ENCODE measurements at regions not wholly inside any gene's neighbourhood (a gene's known extent, or its start where the extent isn't known, plus 50 kb on each side); places are given as distances from the start of the nearest gene placed in this dataset.

DNA sequence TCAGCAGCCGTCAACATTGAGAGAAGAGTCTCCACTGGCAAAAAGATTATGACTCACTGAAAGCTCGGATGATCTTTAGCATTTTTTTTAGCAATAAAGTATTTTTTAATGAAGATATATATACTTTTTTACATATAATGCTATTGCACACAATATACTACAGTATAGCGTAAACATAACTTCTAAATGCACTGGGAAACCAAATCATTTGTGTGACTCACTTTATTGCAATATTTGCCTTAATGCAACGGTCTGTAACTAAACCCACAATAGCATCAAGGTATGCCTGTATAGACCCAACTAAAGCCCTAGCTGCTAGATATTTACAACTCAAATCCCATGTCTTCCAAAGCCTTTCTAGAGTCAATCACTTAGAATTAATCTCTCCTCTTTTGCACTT, 52.3 kb upstream of the EDNRA start (continued):
- no peak for TF ChIP-seq TAF1 (IDR thresholded peaks at IDR 0.05; ENCODE audit: low read depth, low read length)

DNA sequence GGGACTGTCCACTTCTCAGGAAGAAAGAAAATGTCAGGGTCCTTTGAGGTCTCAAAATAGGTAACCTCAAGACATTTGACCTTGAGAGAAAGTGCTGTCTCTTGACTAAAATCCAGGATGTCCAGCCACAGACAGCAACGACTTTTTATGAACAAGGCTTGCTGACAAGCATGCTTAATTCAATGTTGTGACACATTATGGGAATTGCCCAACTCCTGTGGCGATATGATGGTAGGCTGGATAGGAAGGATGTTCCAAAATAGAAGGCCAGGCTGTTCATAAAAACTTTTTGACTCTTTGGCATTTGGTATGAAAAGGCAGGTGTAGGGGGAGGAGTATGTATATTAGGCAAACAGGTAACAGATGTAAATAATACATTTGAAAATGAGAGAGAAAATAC, 50.8 kb upstream of the EDNRA start:
- Histone ChIP-seq H2AFZ (ENCODE audit: low read length) (no peak overlapping the region), H2BK5ac (ENCODE audit: low read depth, low read length) (no peak overlapping the region), H2BK12ac (ENCODE audit: low read depth, low read length) (no peak overlapping the region), H4K5ac (ENCODE audit: insufficient read length, low read depth, low read length) (no peak overlapping the region), H3K36me3 (ENCODE audit: control insufficient read depth in 2 of 4, insufficient read depth in 4 of 4, low read length in 3 of 4) (no peaks in the 10 kb centered on the region), H3K27me3 (replicated peaks in 1 of 4; ENCODE audit: control insufficient read depth in 3 of 4, extremely low read depth in 1 of 4, insufficient read depth in 3 of 4, low read length in 3 of 4) (no peaks in the 10 kb centered on the region), H3K79me2 (ENCODE audit: control insufficient read depth in 1 of 2, insufficient read depth in 2 of 2, low read length in 2 of 2) (no peaks in the 10 kb centered on the region), H4K8ac (ENCODE audit: extremely low read depth, insufficient read depth, low read length) (no peak overlapping the region), H2AK5ac (ENCODE audit: low read depth, low read length) (no peak overlapping the region), H4K20me1 (replicated peaks in 1 of 2; ENCODE audit: control insufficient read depth in 1 of 2, insufficient read depth in 2 of 2, low read length in 2 of 2) (no peaks in the 10 kb centered on the region), H3K4me3 (ENCODE audit: extremely low read depth in 1 of 4, insufficient read depth in 2 of 4, low read depth in 3 of 4, low read length in 4 of 4) (no peak overlapping the region), H4K91ac (replicated peaks; ENCODE audit: insufficient read length, low read length) (no peak overlapping the region), H3K4me1 (replicated peaks in 1 of 4; ENCODE audit: control insufficient read depth in 3 of 4, insufficient read depth in 4 of 4, low read length in 3 of 4) (no peaks in the 10 kb centered on the region), H3K23ac (ENCODE audit: insufficient read length) (no peak overlapping the region), H3K4ac (replicated peaks; ENCODE audit: insufficient read length, low read depth, low read length) (no peak overlapping the region), H3K4me2 (ENCODE audit: insufficient read depth in 1 of 2, low read depth in 2 of 2, low read length in 2 of 2) (no peak overlapping the region), H3K56ac (replicated peaks; ENCODE audit: insufficient read length, low read depth, low read length) (no peak overlapping the region), H2BK15ac (ENCODE audit: low read length) (no peak overlapping the region), H3K18ac (ENCODE audit: extremely low read depth, low read length) (no peak overlapping the region), H3K9ac (replicated peaks in 1 of 4; ENCODE audit: extremely low read depth in 1 of 4, low read depth in 3 of 4, low read length in 3 of 4) (no peak overlapping the region), H2BK120ac (replicated peaks; ENCODE audit: low read depth, low read length) (no peak overlapping the region), H3K14ac (ENCODE audit: insufficient read length) (no peak overlapping the region), H3K79me1 (ENCODE audit: low read depth, low read length) (no peaks in the 10 kb centered on the region), H3K9me3 (ENCODE audit: insufficient read depth in 2 of 2, low read depth in 1 of 2, low read length in 1 of 2) (0 out of 4 replicates have a peak, but pooled peaks cover 0 to 6% of the 10 kb centered on the region in 2 experiments), H3K27ac (ENCODE audit: low read depth, low read length) (no peak overlapping the region), H3K23me2 (ENCODE audit: low read depth, low read length) (no peaks in the 10 kb centered on the region), H2BK20ac (ENCODE audit: low read length) (no peak overlapping the region)
- DNase-seq (ENCODE audit: low read depth in 1 of 2, low spot score in 2 of 2): no peak
- POLR2A ChIA-PET (ENCODE audit: partially characterized antibody): no interaction called here
- CTCF ChIA-PET (ENCODE audit: partially characterized antibody): interaction anchor here (2.3 kb wide), 1 partner anchor 21 kb away, joined by 5 read pairs; no protein-coding TSS in a partner anchor
- FAIRE-seq: no peak
- 75% methylated on average over 2 of the region's 2 CpGs; no CpG with 5 or more reads in 1 of the 2 experiments for WGBS, 2 experiments (ENCODE audit: extremely low coverage in 1 of 2, insufficient coverage in 1 of 2, insufficient read length in 1 of 2, insufficient replicate concordance in 2 of 2, low coverage in 1 of 2, low lambda C conversion rate in 2 of 2, missing lambda C conversion rate in 1 of 2)
- TF ChIP-seq ATF2 (IDR thresholded peaks at IDR 0.05; ENCODE audit: low read length) (no peak), EGR1 (IDR thresholded peaks at IDR 0.05; ENCODE audit: borderline replicate concordance, low read depth, low read length) (no peak), HDAC2 (IDR thresholded peaks at IDR 0.05; ENCODE audit: borderline replicate concordance in 1 of 2, low read depth in 2 of 2, low read length in 2 of 2) (no peak), TAF7 (optimal IDR thresholded peaks at IDR 0.05; ENCODE audit: borderline replicate concordance, low read depth, low read length) (no peak), POLR2A (IDR thresholded peaks at IDR 0.05; ENCODE audit: control extremely low read depth in 1 of 2, low read depth in 2 of 2, low read length in 2 of 2) (no peak), CBX8 (IDR thresholded peaks at IDR 0.05; ENCODE audit: borderline replicate concordance, low read depth, low read length) (no peak), JUN (IDR thresholded peaks at IDR 0.05; ENCODE audit: low read depth, low read length) (no peak), RBBP5 (IDR thresholded peaks at IDR 0.05; ENCODE audit: borderline replicate concordance, low read depth, low read length) (no peak), SP2 (IDR thresholded peaks at IDR 0.05; ENCODE audit: low read length) (no peak)
